Left cardiac atrium (tissue), 4 donors: ENCODE measurements at regions not wholly inside any gene's neighbourhood (a gene's known extent, or its start where the extent isn't known, plus 50 kb on each side); places are given as distances from the start of the nearest gene placed in this dataset.
A peak's percentile ranks its signal among the peaks of the same experiment; 100 is the strongest.

ENCODE experiments used
- ATAC-seq, 2 donors: fragments of 200-7000 bp; cut with Tn5 transposase; one replicate each; pipeline ENCODE4 v1.9.1; 2020; ENCODE audit warnings: mild to moderate bottlenecking in 2 of 2, moderate library complexity in 2 of 2
- DNase-seq: peaks from one replicate; pipeline ENCODE4 v3.0.0-alpha.2; 2020
- intact Hi-C, 2 donors: fragments of 100-400 bp; cut with DNase I; formaldehyde crosslinking; loops; one replicate each; pipeline versions ENCODE4 v1.14.1 to v1.15.1; 2022 to 2023
- donor health status: DM: no; HTN: yes; CAD: no.
- donor health status: DM: no; HTN: yes; CAD: no; lungs with severe emphysema.
- donor health status: DM: yes; HTN: yes; CAD: no.
- donor health status: Dilated cardiomyopathy.

GRCh38 chr2:217028128-217028527 lies 168.3 kb upstream of the TNP1 start:
- no peak for ATAC-seq
- intact Hi-C loops = no loop called here
- DNase-seq = no peak

GRCh38 chr2:217027414-217027813 lies 167.6 kb upstream of the TNP1 start:
- no peak for ATAC-seq

GRCh38 chr2:217026569-217026968 lies 166.7 kb upstream of the TNP1 start:
- ATAC-seq = no peak
- intact Hi-C loops = no loop called here
- no peak for DNase-seq

More at GRCh38 chr2:217027414-217027813, 167.6 kb upstream of the TNP1 start:
- intact Hi-C loops = no loop called here
- DNase-seq = no peak

GRCh38 chr2:217026161-217026560 lies 166.3 kb upstream of the TNP1 start:
- no peak for ATAC-seq

GRCh38 chr2:217023611-217024010 lies 163.7 kb upstream of the TNP1 start:
- ATAC-seq (no peak), DNase-seq (no peak)
- intact Hi-C loops = no loop called here

More at GRCh38 chr2:217026161-217026560, 166.3 kb upstream of the TNP1 start:
- DNase-seq = no peak
- intact Hi-C loops = no loop called here

GRCh38 chr2:217017456-217018252 lies 157.8 kb upstream of the TNP1 start:
- intact Hi-C loops = no loop called here
- no peak for DNase-seq

GRCh38 chr2:217016796-217017419 lies 157.0 kb upstream of the TNP1 start:
- ATAC-seq (peak in 1 of 2 donors; percentile 83), DNase-seq (no peak)
- intact Hi-C loops = no loop called here

More at GRCh38 chr2:217017456-217018252, 157.8 kb upstream of the TNP1 start:
- no peak for ATAC-seq

- ATAC-seq = no peak
- DNase-seq = no peak
- intact Hi-C loops = no loop called here
Measured at GRCh38 chr2:217014328-217015105, 154.7 kb upstream of the TNP1 start.

GRCh38 chr2:217013926-217014325 lies 154.1 kb upstream of the TNP1 start:
- intact Hi-C loops = no loop called here
- ATAC-seq (no peak), DNase-seq (no peak)

GRCh38 chr2:217011576-217011975 lies 151.7 kb upstream of the TNP1 start:
- ATAC-seq = no peak
- DNase-seq = no peak
- intact Hi-C loops = no loop called here

GRCh38 chr2:217010173-217010572 lies 150.3 kb upstream of the TNP1 start:
- intact Hi-C loops = no loop called here
- no peak for ATAC-seq
- no peak for DNase-seq

- DNase-seq = no peak
- no peak for ATAC-seq
- intact Hi-C loops = no loop called here
Measured at GRCh38 chr2:217008794-217009193, 148.9 kb upstream of the TNP1 start.

GRCh38 chr2:217006217-217006616 lies 146.4 kb upstream of the TNP1 start:
- DNase-seq (no peak), ATAC-seq (no peak)
- intact Hi-C loops = no loop called here

GRCh38 chr2:217004656-217005055 lies 144.8 kb upstream of the TNP1 start:
- DNase-seq = no peak
- ATAC-seq = no peak
- intact Hi-C loops = no loop called here

GRCh38 chr2:217001740-217002139 lies 141.9 kb upstream of the TNP1 start:
- intact Hi-C loops = no loop called here
- DNase-seq (no peak), ATAC-seq (no peak)

- DNase-seq (no peak), ATAC-seq (peak in 1 of 2 donors; percentile 30)
- intact Hi-C loops = no loop called here
Measured at GRCh38 chr2:217000406-217000805, 140.5 kb upstream of the TNP1 start.

- DNase-seq (no peak), ATAC-seq (no peak)
- intact Hi-C loops = loop anchor here in 1 of 2 donors (10.0 kb wide), 2 partner anchors 158 to 508 kb away; no protein-coding TSS in a partner anchor
Measured at GRCh38 chr2:216996279-216996845, 136.5 kb upstream of the TNP1 start.

GRCh38 chr2:216994353-216994854 lies 134.5 kb upstream of the TNP1 start:
- no peak for ATAC-seq
- intact Hi-C loops = loop anchor here in 1 of 2 donors (10.0 kb wide), 2 partner anchors 160 to 510 kb away; no protein-coding TSS in a partner anchor

GRCh38 chr2:216992056-216992675 lies 132.3 kb upstream of the TNP1 start:
- ATAC-seq (no peak), DNase-seq (no peak)
- intact Hi-C loops = loop anchor here in 1 of 2 donors (10.0 kb wide), 2 partner anchors 163 to 513 kb away; no protein-coding TSS in a partner anchor

More at GRCh38 chr2:216994353-216994854, 134.5 kb upstream of the TNP1 start:
- DNase-seq = no peak
